ENCODE measurements at regions not wholly inside any gene's neighbourhood (a gene's known extent, or its start where the extent isn't known, plus 50 kb on each side); places are given as distances from the start of the nearest gene placed in this dataset.

DNA sequence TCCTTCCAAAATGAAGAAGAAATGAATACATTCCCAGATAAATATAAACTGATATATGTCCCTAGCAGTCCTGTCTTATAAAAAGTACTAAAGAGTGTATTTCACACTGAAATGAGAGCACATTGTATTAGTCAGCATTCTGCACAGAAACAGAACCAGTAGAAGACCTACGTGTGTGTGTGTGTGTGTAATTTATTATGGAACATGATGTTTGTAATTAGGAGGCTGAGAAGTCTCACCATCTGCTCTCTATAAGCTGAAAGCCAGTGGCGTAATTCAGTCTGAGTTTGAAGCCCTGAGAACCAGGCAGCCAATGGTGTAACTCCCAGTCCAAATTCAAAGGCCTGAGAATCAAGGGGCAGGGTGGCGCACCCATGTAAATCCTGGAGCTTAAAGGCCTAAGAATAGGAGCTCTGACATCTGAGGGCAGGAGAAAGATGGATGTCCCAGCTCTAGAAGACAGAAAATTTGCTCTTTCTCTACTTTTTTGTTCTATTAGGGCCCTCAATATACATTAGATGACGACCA is 146.5 kb upstream of the LYPLAL1 start:
- no peak overlapping the region for H3K4me3 ChIP-seq (replicated peaks in 1 of 2; ENCODE audit: low read depth in 2 of 2, low read length in 2 of 2)
- no peak for DNase-seq (ENCODE audit: low read depth in 2 of 2)
- TF ChIP-seq CTCF (IDR thresholded peaks at IDR 0.05; ENCODE audit: low read depth, low read length): no peak

GRCh38 chr1:219031809-219032208 is 141.9 kb upstream of the LYPLAL1 start:
- no peak for TF ChIP-seq CTCF (IDR thresholded peaks at IDR 0.05; ENCODE audit: low read depth, low read length)
- DNase-seq (ENCODE audit: low read depth in 2 of 2): peak; percentile 23 to 27
- no peak overlapping the region for H3K4me3 ChIP-seq (replicated peaks in 1 of 2; ENCODE audit: low read depth in 2 of 2, low read length in 2 of 2)

- TF ChIP-seq CTCF (IDR thresholded peaks at IDR 0.05; ENCODE audit: low read depth, low read length): no peak
- no peak for DNase-seq (ENCODE audit: low read depth in 2 of 2)
- H3K4me3 ChIP-seq (replicated peaks in 1 of 2; ENCODE audit: low read depth in 2 of 2, low read length in 2 of 2): no peak overlapping the region
Observed at GRCh38 chr1:219038398-219038797, 135.3 kb upstream of the LYPLAL1 start.

GRCh38 chr1:219039017-219039681 is 134.5 kb upstream of the LYPLAL1 start:
- no peak for DNase-seq (ENCODE audit: low read depth in 2 of 2)
- no peak for TF ChIP-seq CTCF (IDR thresholded peaks at IDR 0.05; ENCODE audit: low read depth, low read length)
- no peak overlapping the region for H3K4me3 ChIP-seq (replicated peaks in 1 of 2; ENCODE audit: low read depth in 2 of 2, low read length in 2 of 2)

- H3K4me3 ChIP-seq (replicated peaks in 1 of 2; ENCODE audit: low read depth in 2 of 2, low read length in 2 of 2): no peak overlapping the region
- peak; percentile 21 to 38 for DNase-seq (ENCODE audit: low read depth in 2 of 2)
- no peak for TF ChIP-seq CTCF (IDR thresholded peaks at IDR 0.05; ENCODE audit: low read depth, low read length)
Observed at GRCh38 chr1:219039682-219040154, 134.0 kb upstream of the LYPLAL1 start.

GRCh38 chr1:219040291-219040690 is 133.4 kb upstream of the LYPLAL1 start:
- TF ChIP-seq CTCF (IDR thresholded peaks at IDR 0.05; ENCODE audit: low read depth, low read length): no peak
- H3K4me3 ChIP-seq (replicated peaks in 1 of 2; ENCODE audit: low read depth in 2 of 2, low read length in 2 of 2): no peak overlapping the region
- no peak for DNase-seq (ENCODE audit: low read depth in 2 of 2)
